ENCODE measurements at regions not wholly inside any gene's neighbourhood (a gene's known extent, or its start where the extent isn't known, plus 50 kb on each side); places are given as distances from the start of the nearest gene placed in this dataset.

DNA sequence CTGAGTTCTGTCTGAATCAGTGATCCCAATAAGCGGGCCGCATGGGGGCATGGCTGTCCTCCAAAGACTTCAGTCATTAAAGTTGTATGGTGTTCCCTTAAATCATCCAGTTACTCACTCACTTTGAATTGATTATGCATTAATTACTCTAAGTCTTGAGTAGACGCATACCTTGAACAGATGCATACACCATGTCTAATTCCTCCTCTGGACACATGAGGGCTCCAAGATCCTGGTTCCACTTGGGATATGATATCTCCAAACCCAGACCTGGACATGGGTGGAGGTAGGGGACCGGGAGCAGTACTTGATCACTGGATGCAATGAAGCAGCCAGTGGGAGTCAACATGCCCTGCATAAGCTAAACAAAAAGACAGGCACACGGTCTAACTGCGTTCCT lies 204.5 kb downstream of the FNDC1 start:
- no peak for TF ChIP-seq POLR2A (IDR thresholded peaks at IDR 0.05)
- TF ChIP-seq POLR2AphosphoS5 (IDR thresholded peaks at IDR 0.05), result no peak
- TF ChIP-seq, protein P1, sequence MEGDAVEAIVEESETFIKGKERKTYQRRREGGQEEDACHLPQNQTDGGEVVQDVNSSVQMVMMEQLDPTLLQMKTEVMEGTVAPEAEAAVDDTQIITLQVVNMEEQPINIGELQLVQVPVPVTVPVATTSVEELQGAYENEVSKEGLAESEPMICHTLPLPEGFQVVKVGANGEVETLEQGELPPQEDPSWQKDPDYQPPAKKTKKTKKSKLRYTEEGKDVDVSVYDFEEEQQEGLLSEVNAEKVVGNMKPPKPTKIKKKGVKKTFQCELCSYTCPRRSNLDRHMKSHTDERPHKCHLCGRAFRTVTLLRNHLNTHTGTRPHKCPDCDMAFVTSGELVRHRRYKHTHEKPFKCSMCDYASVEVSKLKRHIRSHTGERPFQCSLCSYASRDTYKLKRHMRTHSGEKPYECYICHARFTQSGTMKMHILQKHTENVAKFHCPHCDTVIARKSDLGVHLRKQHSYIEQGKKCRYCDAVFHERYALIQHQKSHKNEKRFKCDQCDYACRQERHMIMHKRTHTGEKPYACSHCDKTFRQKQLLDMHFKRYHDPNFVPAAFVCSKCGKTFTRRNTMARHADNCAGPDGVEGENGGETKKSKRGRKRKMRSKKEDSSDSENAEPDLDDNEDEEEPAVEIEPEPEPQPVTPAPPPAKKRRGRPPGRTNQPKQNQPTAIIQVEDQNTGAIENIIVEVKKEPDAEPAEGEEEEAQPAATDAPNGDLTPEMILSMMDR (IDR thresholded peaks at IDR 0.05 in 8 of 11, conservative IDR thresholded peaks at IDR 0.05 in 3 of 11), result no peak

Data from spleen (tissue), 7 donors.